Smooth muscle cell (in vitro differentiated cells): ENCODE measurements at regions not wholly inside any gene's neighbourhood (a gene's known extent, or its start where the extent isn't known, plus 50 kb on each side); places are given as distances from the start of the nearest gene placed in this dataset.
"Not testable (repeated sequence)": the region's sequence is repeated elsewhere in the genome, so short reads cannot be mapped to it uniquely, and the experiment has no call there.

ENCODE experiments used
- DNase-seq: peaks from one replicate; lab custom pipeline; 2025; ENCODE audit not compliant: unreplicated experiment; lab: John Stamatoyannopoulos, UW
- H2AFZ ChIP-seq: fragments of 200-600 bp; sonication (generic); 2 replicates; pipeline ENCODE4 v1.6.0; 2016; ENCODE audit warnings: antibody characterized with exemption, low read depth, mild to moderate bottlenecking
- H3F3A ChIP-seq: fragments of 200-600 bp; sonication (generic); 2 replicates; pipeline ENCODE4 v1.6.0; 2017; ENCODE audit warnings: antibody characterized with exemption, low read depth
- H3K27ac ChIP-seq: fragments of 200-600 bp; sonication (generic); 2 replicates; pipeline ENCODE4 v1.5.1; 2016; ENCODE audit warnings: low read depth, mild to moderate bottlenecking
- H3K27me3 ChIP-seq: fragments of 200-600 bp; sonication (generic); 2 replicates; pipeline ENCODE4 v1.6.1; 2016; ENCODE audit warnings: low read depth, mild to moderate bottlenecking
- H3K36me3 ChIP-seq: fragments of 200-600 bp; sonication (generic); 2 replicates; pipeline ENCODE4 v1.5.1; 2016; ENCODE audit warnings: low read depth
- H3K4me1 ChIP-seq: fragments of 200-600 bp; sonication (generic); 2 replicates; pipeline ENCODE4 v1.5.1; 2016; ENCODE audit warnings: low read depth
- H3K4me2 ChIP-seq: fragments of 200-600 bp; sonication (generic); 2 replicates; pipeline ENCODE4 v1.6.0; 2016; ENCODE audit warnings: mild to moderate bottlenecking
- H3K4me3 ChIP-seq: fragments of 200-600 bp; sonication (generic); 2 replicates; pipeline ENCODE4 v1.5.1; 2016; ENCODE audit warnings: mild to moderate bottlenecking
- H3K79me2 ChIP-seq: fragments of 200-600 bp; sonication (generic); 2 replicates; pipeline ENCODE4 v1.6.0; 2016; ENCODE audit warnings: low read depth, mild to moderate bottlenecking
- H3K9ac ChIP-seq: fragments of 200-600 bp; sonication (generic); 2 replicates; pipeline ENCODE4 v1.6.0; 2016; ENCODE audit warnings: low read depth
- H3K9me3 ChIP-seq: fragments of 200-600 bp; sonication (generic); replicated peaks from 2 replicates; pipeline ENCODE4 v1.5.1; 2016; ENCODE audit warnings: low read depth
- H4K20me1 ChIP-seq: fragments of 200-600 bp; sonication (generic); 2 replicates; pipeline ENCODE4 v1.6.0; 2016; ENCODE audit warnings: low read depth
- CTCF ChIP-seq: fragments of 200-600 bp; sonication (generic); IDR thresholded peaks from 2 replicates; pipeline ENCODE4 v1.5.1; 2017; ENCODE audit warnings: borderline replicate concordance, mild to moderate bottlenecking, antibody characterized with exemption; ENCODE audit not compliant: insufficient read depth, poor library complexity, severe bottlenecking
- WGBS: methylation state at CpG from one replicate; pipeline ENCODE4 v1.1.7; 2016; ENCODE audit warnings: low lambda C conversion rate; 5-methylcytosine and 5-hydroxymethylcytosine counted together

- Histone ChIP-seq H3F3A (no peaks in the 10 kb centered on the region), H3K4me1 (peaks cover 8% of the 10 kb centered on the region), H3K27me3 (no peaks in the 10 kb centered on the region), H4K20me1 (no peaks in the 10 kb centered on the region), H3K4me3 (no peak overlapping the region), H3K79me2 (no peaks in the 10 kb centered on the region), H3K36me3 (no peaks in the 10 kb centered on the region), H3K9me3 (no peaks in the 10 kb centered on the region), H3K4me2 (no peak overlapping the region), H3K9ac (no peak overlapping the region), H3K27ac (no peak overlapping the region), H2AFZ (no peak overlapping the region)
- TF ChIP-seq CTCF: no peak
- 75% methylated on average over 12 of the region's 12 CpGs for WGBS
- DNase-seq: no peak
Observed at GRCh38 chr14:89549381-89550125, 132.5 kb upstream of the FOXN3 start.

- H3K27ac ChIP-seq, H3K4me3 ChIP-seq, H3F3A ChIP-seq, H3K79me2 ChIP-seq, H3K9me3 ChIP-seq, H3K4me2 ChIP-seq, H3K36me3 ChIP-seq, DNase-seq, H4K20me1 ChIP-seq, H3K27me3 ChIP-seq, H3K9ac ChIP-seq, H2AFZ ChIP-seq: not testable (repeated sequence)
- H3K4me1 ChIP-seq: peaks cover 18% of the 10 kb centered on the region
- 88% methylated on average over 5 of the region's 5 CpGs for WGBS
Observed at GRCh38 chr14:89547047-89547446, 130.0 kb upstream of the FOXN3 start.

- no peak for TF ChIP-seq CTCF
- Histone ChIP-seq H3F3A (no peaks in the 10 kb centered on the region), H2AFZ (no peak overlapping the region), H3K79me2 (no peaks in the 10 kb centered on the region), H3K36me3 (no peaks in the 10 kb centered on the region), H3K4me1 (peaks cover 10% of the 10 kb centered on the region), H4K20me1 (no peaks in the 10 kb centered on the region), H3K27me3 (no peaks in the 10 kb centered on the region), H3K9ac (no peak overlapping the region), H3K27ac (no peak overlapping the region), H3K4me2 (no peak overlapping the region), H3K9me3 (no peaks in the 10 kb centered on the region), H3K4me3 (no peak overlapping the region)
- WGBS: 76% methylated on average over 6 of the region's 6 CpGs
- DNase-seq: no peak
Observed at GRCh38 chr14:89544636-89545301, 127.7 kb upstream of the FOXN3 start.

- 78% methylated on average over 7 of the region's 7 CpGs for WGBS
Observed at GRCh38 chr14:89543425-89543790, 126.4 kb upstream of the FOXN3 start.

More at GRCh38 chr14:89543425-89543790, 126.4 kb upstream of the FOXN3 start:
- Histone ChIP-seq H3K4me2 (no peak overlapping the region), H3K4me3 (no peak overlapping the region), H3K36me3 (no peaks in the 10 kb centered on the region), H3K27ac (no peak overlapping the region), H3K9me3 (no peaks in the 10 kb centered on the region), H3K4me1 (peaks cover 10% of the 10 kb centered on the region), H3K9ac (no peak overlapping the region), H4K20me1 (no peaks in the 10 kb centered on the region), H3F3A (no peaks in the 10 kb centered on the region), H3K79me2 (no peaks in the 10 kb centered on the region), H2AFZ (no peak overlapping the region), H3K27me3 (no peaks in the 10 kb centered on the region)
- TF ChIP-seq CTCF: no peak
- no peak for DNase-seq
